Nephron (organoid): ENCODE measurements at regions not wholly inside any gene's neighbourhood (a gene's known extent, or its start where the extent isn't known, plus 50 kb on each side); places are given as distances from the start of the nearest gene placed in this dataset.
"Not testable (repeated sequence)": the region's sequence is repeated elsewhere in the genome, so short reads cannot be mapped to it uniquely, and the experiment has no call there.

ENCODE experiments used
- H3K27ac Mint-ChIP-seq, 3 experiments: 2 replicates each; pipeline ENCODE4 v1.8.0; 2020; ENCODE audit warnings: mixed read lengths in 3 of 3, mild to moderate bottlenecking in 2 of 3, moderate library complexity in 1 of 3
- H3K27me3 Mint-ChIP-seq: 2 replicates; pipeline ENCODE4 v1.8.0; 2021; ENCODE audit warnings: low read depth, mild to moderate bottlenecking, moderate library complexity, mixed read lengths
- H3K36me3 Mint-ChIP-seq: 2 replicates; pipeline ENCODE4 v1.8.0; 2020; ENCODE audit warnings: low read depth, mixed read lengths
- H3K4me1 Mint-ChIP-seq: 2 replicates; pipeline ENCODE4 v1.8.0; 2020; ENCODE audit warnings: mixed read lengths
- H3K4me3 Mint-ChIP-seq, 3 experiments: 2 replicates each; pipeline ENCODE4 v1.8.0; 2020; ENCODE audit warnings: mild to moderate bottlenecking in 3 of 3, mixed read lengths in 3 of 3, moderate library complexity in 2 of 3
- H3K9me3 Mint-ChIP-seq: 2 replicates; pipeline ENCODE4 v1.8.0; 2020; ENCODE audit warnings: mixed read lengths
- TF ChIP-seq, protein P1 (sequence below), 3 experiments: fragments of 200-600 bp; sonication (generic); IDR thresholded peaks; one replicate each; pipeline ENCODE4 v1.5.0; 2021; ENCODE audit warnings: antibody characterized with exemption in 3 of 3; ENCODE audit not compliant: unreplicated experiment in 3 of 3

DNA sequence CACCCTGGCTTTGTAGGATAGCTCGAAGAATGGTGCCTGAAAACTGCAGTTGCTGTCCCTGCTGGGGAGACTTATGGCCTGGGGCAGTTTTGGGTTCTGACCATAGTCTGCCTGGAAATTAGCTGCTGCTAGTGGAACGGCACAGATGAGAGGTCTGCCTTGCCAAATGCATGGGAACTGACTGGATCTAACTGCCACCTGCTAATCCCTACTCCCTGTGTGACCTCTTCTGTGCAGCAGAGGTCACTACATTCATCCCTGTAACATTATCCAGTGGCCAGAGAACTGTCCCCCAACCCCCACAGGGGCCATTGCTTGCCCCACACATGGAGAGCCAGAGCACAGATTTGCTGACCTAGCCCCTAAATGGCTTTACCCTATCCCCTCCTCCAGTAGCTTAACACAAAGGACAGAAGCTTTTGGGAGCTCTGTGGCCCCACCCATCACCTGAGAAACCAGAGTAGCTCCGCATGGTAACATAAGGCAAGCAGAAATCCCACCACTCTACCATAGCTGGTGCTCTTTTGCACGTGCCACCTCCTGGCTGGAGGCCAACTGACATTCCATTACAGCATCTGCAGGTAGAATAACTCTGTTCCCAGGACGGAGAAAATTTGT is 840.0 kb downstream of the EPHA3 start:
- no peaks in the 10 kb centered on the region for H3K36me3 Mint-ChIP-seq
- peaks cover 3% of the 10 kb centered on the region for H3K9me3 Mint-ChIP-seq
- peaks cover 6% of the 10 kb centered on the region for H3K4me1 Mint-ChIP-seq

GRCh38 chr3:89948008-89948407 is 840.6 kb downstream of the EPHA3 start:
- Mint-ChIP-seq H3K36me3 (no peaks in the 10 kb centered on the region), H3K27ac (no peak overlapping the region), H3K4me1 (peaks cover 6% of the 10 kb centered on the region), H3K27me3 (no peaks in the 10 kb centered on the region), H3K9me3 (peaks cover 1% of the 10 kb centered on the region), H3K4me3 (no peak overlapping the region)
- TF ChIP-seq, protein P1, sequence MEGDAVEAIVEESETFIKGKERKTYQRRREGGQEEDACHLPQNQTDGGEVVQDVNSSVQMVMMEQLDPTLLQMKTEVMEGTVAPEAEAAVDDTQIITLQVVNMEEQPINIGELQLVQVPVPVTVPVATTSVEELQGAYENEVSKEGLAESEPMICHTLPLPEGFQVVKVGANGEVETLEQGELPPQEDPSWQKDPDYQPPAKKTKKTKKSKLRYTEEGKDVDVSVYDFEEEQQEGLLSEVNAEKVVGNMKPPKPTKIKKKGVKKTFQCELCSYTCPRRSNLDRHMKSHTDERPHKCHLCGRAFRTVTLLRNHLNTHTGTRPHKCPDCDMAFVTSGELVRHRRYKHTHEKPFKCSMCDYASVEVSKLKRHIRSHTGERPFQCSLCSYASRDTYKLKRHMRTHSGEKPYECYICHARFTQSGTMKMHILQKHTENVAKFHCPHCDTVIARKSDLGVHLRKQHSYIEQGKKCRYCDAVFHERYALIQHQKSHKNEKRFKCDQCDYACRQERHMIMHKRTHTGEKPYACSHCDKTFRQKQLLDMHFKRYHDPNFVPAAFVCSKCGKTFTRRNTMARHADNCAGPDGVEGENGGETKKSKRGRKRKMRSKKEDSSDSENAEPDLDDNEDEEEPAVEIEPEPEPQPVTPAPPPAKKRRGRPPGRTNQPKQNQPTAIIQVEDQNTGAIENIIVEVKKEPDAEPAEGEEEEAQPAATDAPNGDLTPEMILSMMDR (IDR thresholded peaks at IDR 0.05; ENCODE audit: unreplicated experiment in 3 of 3), result no peak

More for the DNA sequence above, 840.0 kb downstream of the EPHA3 start:
- no peak overlapping the region for H3K27ac Mint-ChIP-seq
- TF ChIP-seq, protein P1 (IDR thresholded peaks at IDR 0.05; ENCODE audit: unreplicated experiment in 3 of 3), result no peak
- no peaks in the 10 kb centered on the region for H3K27me3 Mint-ChIP-seq
- no peak overlapping the region for H3K4me3 Mint-ChIP-seq

GRCh38 chr3:89950772-89951171 is 843.4 kb downstream of the EPHA3 start:
- no peaks in the 10 kb centered on the region for H3K27me3 Mint-ChIP-seq
- H3K4me1 Mint-ChIP-seq, result peaks cover 18% of the 10 kb centered on the region
- TF ChIP-seq, protein P1 (IDR thresholded peaks at IDR 0.05; ENCODE audit: unreplicated experiment in 3 of 3), result no peak
- no peaks in the 10 kb centered on the region for H3K9me3 Mint-ChIP-seq
- no peak overlapping the region for H3K27ac Mint-ChIP-seq
- no peaks in the 10 kb centered on the region for H3K36me3 Mint-ChIP-seq
- H3K4me3 Mint-ChIP-seq, result no peak overlapping the region

DNA sequence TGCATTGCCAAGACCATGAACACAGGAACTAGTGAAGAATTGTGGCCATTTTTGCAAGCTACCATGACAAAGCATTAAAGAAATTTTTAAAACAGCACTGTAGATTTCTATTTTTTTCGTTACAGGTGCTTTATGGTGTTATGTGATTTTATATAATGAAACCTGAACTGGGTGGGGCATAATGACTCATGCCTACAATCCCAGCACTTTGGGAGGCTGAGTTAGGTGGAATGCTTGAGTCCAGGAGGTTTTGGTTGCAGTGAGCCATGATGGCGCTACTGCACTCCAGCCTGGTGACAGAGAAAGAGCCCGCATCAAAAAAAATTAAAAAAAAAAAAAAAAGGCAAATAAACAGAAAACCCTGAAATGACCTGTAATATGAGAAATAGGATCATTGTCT is 846.7 kb downstream of the EPHA3 start:
- Mint-ChIP-seq H3K4me3 (no peak overlapping the region), H3K4me1 (peaks cover 34% of the 10 kb centered on the region), H3K36me3 (peaks cover 4% of the 10 kb centered on the region), H3K27me3 (no peaks in the 10 kb centered on the region), H3K9me3 (peaks cover 3% of the 10 kb centered on the region), H3K27ac (no peak overlapping the region)
- TF ChIP-seq, protein P1 (IDR thresholded peaks at IDR 0.05; ENCODE audit: unreplicated experiment in 3 of 3), result no peak

DNA sequence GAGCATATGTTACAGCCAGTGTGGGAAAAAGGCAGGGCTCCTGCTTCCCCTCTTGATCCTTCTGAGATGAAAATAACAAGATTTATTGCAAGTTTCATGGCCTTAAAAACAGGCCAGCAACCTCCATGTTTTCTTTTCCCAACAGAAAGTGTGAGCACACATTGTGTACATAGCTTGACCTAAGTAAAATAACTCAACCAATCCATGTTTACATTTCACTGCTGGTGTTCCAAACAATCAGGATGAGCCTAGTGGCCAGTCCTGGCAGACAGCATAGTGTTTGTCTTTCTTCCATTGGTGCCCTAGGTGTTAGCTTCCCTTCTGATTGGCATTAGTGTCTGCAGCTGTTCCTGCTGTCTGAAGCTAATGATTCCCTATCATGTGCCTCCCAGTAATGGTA is 847.7 kb downstream of the EPHA3 start:
- Mint-ChIP-seq H3K4me1 (peaks cover 34% of the 10 kb centered on the region), H3K27ac (peak overlapping the region in 1 of 3 experiments; percentile 11), H3K36me3 (peaks cover 4% of the 10 kb centered on the region), H3K4me3 (no peak overlapping the region), H3K27me3 (no peaks in the 10 kb centered on the region), H3K9me3 (peaks cover 3% of the 10 kb centered on the region)
- TF ChIP-seq, protein P1 (IDR thresholded peaks at IDR 0.05; ENCODE audit: unreplicated experiment in 3 of 3), result peak in 1 of 3 experiments; percentile 13

GRCh38 chr3:89957451-89957850 is 850.0 kb downstream of the EPHA3 start:
- Mint-ChIP-seq H3K36me3 (peaks cover 4% of the 10 kb centered on the region), H3K27me3 (no peaks in the 10 kb centered on the region), H3K4me1 (peaks cover 28% of the 10 kb centered on the region), H3K27ac (peak overlapping the region in 2 of 3 experiments; percentile 50 to 57), H3K4me3 (no peak overlapping the region), H3K9me3 (peaks cover 3% of the 10 kb centered on the region)
- TF ChIP-seq, protein P1 (IDR thresholded peaks at IDR 0.05; ENCODE audit: unreplicated experiment in 3 of 3), result no peak

DNA sequence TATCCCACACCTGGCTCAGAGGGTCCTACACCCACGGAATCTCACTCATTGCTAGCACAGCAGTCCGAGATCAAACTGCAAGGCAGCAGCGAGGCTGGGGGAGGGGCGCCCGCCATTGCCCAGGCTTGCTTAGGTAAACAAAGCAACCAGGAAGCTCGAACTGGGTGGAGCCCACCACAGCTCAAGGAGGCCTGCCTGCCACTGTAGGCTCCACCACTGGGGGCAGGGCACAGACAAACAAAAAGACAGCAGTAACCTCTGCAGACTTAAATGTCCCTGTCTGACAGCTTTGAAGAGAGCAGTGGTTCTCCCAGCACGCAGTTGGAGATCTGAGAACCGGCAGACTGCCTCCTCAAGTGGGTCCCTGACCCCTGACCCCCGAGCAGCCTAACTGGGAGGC is 850.7 kb downstream of the EPHA3 start:
- not testable (repeated sequence) for H3K27me3 Mint-ChIP-seq, H3K9me3 Mint-ChIP-seq, H3K36me3 Mint-ChIP-seq, H3K27ac Mint-ChIP-seq, H3K4me3 Mint-ChIP-seq
- H3K4me1 Mint-ChIP-seq, result peaks cover 28% of the 10 kb centered on the region
